ENCODE measurements at regions not wholly inside any gene's neighbourhood (a gene's known extent, or its start where the extent isn't known, plus 50 kb on each side); places are given as distances from the start of the nearest gene placed in this dataset.

- DNase-seq (ENCODE audit: low read depth in 4 of 4, low spot score in 3 of 4) = no peak
Measured at GRCh38 chr2:219692521-219692920, 65.1 kb downstream of the SLC4A3 start.

GRCh38 chr2:219695145-219695709, 67.8 kb downstream of the SLC4A3 start:
- no peak for DNase-seq (ENCODE audit: low read depth in 4 of 4, low spot score in 3 of 4)

GRCh38 chr2:219697811-219698747, 70.6 kb downstream of the SLC4A3 start:
- DNase-seq (ENCODE audit: low read depth in 4 of 4, low spot score in 3 of 4) = no peak

- no peak for DNase-seq (ENCODE audit: low read depth in 4 of 4, low spot score in 3 of 4)
Measured at GRCh38 chr2:219698748-219699439, 71.5 kb downstream of the SLC4A3 start.

GRCh38 chr2:219699440-219699821, 72.0 kb downstream of the SLC4A3 start:
- no peak for DNase-seq (ENCODE audit: low read depth in 4 of 4, low spot score in 3 of 4)

- no peak for DNase-seq (ENCODE audit: low read depth in 4 of 4, low spot score in 3 of 4)
Measured at GRCh38 chr2:219701847-219702634, 74.6 kb downstream of the SLC4A3 start.

GRCh38 chr2:219702796-219703545, 75.5 kb downstream of the SLC4A3 start:
- DNase-seq (ENCODE audit: low read depth in 4 of 4, low spot score in 3 of 4) = no peak

DNA sequence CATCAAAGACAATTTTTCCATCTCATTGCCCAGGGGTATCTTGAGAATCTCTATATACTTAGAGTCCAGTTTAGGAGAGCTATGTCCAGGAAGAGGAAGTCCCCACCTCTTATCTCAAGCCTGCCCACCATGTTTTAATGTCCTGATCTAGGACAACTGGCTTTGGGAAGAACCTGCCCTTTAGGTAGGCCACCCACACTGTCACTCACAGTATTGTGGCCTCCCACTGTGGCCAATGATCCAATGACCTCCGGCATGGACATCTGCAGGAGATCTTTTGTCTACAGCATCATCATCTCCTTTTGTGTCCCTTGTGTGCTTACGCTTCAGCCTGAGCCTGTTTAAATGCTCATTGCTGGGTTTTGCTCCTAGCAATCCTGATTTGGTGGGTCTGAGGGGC, 77.4 kb downstream of the SLC4A3 start:
- DNase-seq (ENCODE audit: low read depth in 4 of 4, low spot score in 3 of 4) = no peak

DNA sequence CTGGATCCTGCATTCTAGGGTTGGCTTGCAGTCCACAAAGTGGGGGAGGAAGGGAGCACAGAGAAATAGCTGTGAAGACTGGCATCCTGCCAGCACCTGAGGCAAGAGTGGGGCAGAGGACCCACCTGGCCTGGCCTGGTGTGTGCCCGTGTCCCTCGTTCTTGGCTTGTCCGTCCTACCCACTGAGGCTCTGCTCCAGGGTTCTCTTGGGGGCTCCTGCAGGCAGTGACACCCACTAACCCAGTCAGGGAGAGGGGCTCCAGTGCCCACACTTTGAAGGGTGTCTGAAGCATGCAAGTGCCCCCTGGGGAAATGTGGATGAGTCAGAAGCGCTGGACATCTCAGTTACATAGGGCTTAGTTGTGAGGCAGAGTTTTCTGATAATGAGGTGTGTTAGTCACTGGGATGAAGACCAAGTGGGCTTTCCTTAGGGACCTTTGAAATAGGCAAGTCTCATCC, 79.4 kb downstream of the SLC4A3 start:
- DNase-seq (ENCODE audit: low read depth in 4 of 4, low spot score in 3 of 4) = no peak

GRCh38 chr2:219707496-219708285, 80.3 kb downstream of the SLC4A3 start:
- DNase-seq (ENCODE audit: low read depth in 4 of 4, low spot score in 3 of 4) = no peak

DNA sequence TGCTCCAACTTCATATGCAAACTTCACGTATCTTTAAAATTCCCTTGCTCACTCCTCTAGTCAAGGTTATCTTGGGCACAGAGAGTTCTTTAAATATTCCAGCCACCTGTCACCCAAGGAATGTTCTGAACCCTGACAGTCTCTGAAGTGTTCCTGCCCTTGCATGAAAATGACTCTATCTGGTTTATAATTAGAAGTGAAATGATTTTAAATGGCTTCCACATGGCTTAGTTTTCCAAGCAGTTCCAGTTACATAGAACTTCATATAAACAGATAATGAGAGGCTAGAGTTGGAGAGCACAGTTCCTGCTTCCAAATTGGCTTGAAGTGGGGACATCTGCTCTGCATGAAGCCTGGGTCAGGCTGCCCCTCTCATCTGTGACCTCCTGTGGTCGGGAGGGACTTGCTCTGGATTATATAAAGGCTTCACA, 81.9 kb downstream of the SLC4A3 start:
- DNase-seq (ENCODE audit: low read depth in 4 of 4, low spot score in 3 of 4) = no peak

GRCh38 chr2:219713110-219713509, 85.7 kb downstream of the SLC4A3 start:
- no peak for DNase-seq (ENCODE audit: low read depth in 4 of 4, low spot score in 3 of 4)

GRCh38 chr2:219714681-219715400, 87.4 kb downstream of the SLC4A3 start:
- DNase-seq (ENCODE audit: low read depth in 4 of 4, low spot score in 3 of 4) = no peak

DNA sequence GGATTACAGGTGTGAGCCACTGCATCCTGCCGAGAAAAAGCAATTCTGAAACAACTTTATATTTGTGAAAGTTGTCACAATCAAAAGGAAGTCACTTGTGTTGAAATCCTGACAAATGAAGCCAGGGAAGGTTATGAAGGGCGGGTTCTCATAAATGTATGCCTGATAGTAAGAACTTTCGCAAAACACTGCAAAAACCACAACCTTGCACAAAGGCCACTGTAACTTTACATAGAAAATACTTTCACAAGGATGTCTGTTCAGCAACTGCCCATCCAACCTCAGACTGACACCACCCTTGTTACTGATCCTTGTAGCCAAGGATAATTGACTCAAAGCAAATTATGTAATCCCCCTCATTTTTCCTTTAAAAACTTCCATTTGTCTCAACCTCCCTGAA, 90.6 kb downstream of the SLC4A3 start:
- no peak for DNase-seq (ENCODE audit: low read depth in 4 of 4, low spot score in 3 of 4)

GRCh38 chr2:219719521-219719920, 92.1 kb downstream of the SLC4A3 start:
- no peak for DNase-seq (ENCODE audit: low read depth in 4 of 4, low spot score in 3 of 4)

DNA sequence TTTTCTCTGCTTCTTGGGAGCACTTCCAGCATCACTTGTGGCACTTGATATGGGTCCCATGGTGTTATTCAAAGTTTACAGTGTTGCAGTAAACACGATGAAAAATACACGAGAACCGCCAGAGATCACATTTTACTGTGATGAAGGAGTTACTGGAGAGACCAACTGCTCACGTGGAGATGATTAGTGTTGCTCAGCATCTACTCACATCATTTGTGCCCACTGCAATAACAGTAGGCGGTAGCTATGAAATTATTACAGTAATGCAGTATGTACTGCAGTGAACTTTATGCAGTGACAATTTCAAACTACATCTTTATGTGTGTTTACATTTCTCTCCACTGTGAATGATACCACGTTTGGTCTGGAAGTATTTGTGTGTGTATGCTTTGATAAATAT, 93.5 kb downstream of the SLC4A3 start:
- no peak for DNase-seq (ENCODE audit: low read depth in 4 of 4, low spot score in 3 of 4)

GRCh38 chr2:219722276-219722879, 94.9 kb downstream of the SLC4A3 start:
- no peak for DNase-seq (ENCODE audit: low read depth in 4 of 4, low spot score in 3 of 4)

- no peak for DNase-seq (ENCODE audit: low read depth in 4 of 4, low spot score in 3 of 4)
Measured at GRCh38 chr2:219723311-219723710, 95.9 kb downstream of the SLC4A3 start.

Measured in right renal pelvis (tissue), 4 donors.